Common myeloid progenitor, CD34-positive (primary cell): ENCODE measurements at regions not wholly inside any gene's neighbourhood (a gene's known extent, or its start where the extent isn't known, plus 50 kb on each side); places are given as distances from the start of the nearest gene placed in this dataset.

Experiments
- CTCF ChIA-PET: fragments of 350-600 bp; sonication (Branson Sonifier 250); formaldehyde crosslinking; loops from one replicate; lab custom pipeline; 2021; ENCODE audit warnings: antibody characterized with exemption; lab: Charles Lee
- POLR2A ChIA-PET: fragments of 350-600 bp; sonication (Branson Sonifier 250); formaldehyde crosslinking; loops from one replicate; lab custom pipeline; 2021; ENCODE audit warnings: antibody characterized with exemption; lab: Charles Lee
- DNase-seq, 3 donors: peaks; one replicate each; pipeline versions ENCODE4 v3.0.0 to v3.0.0-alpha.2; 2013
- H3K27ac ChIP-seq, 2 experiments: 1 replicate in 1 of 2; 2 replicates in 1 of 2; pipeline ENCODE4 v1.7.0; 2013; ENCODE audit warnings: inconsistent platforms in 2 of 2, low read length in 2 of 2, mild to moderate bottlenecking in 2 of 2, low read depth in 1 of 2, moderate library complexity in 1 of 2; ENCODE audit not compliant: severe bottlenecking in 2 of 2, insufficient read depth in 1 of 2, poor library complexity in 1 of 2
- H3K27me3 ChIP-seq, 5 experiments: replicated peaks in 2 of 5; 1 replicate in 3 of 5; 2 replicates in 2 of 5; pipeline versions ENCODE4 v1.6.1 to v1.7.0; 2013; ENCODE audit warnings: low read length in 4 of 5, mild to moderate bottlenecking in 2 of 5, moderate library complexity in 2 of 5, inconsistent platforms in 1 of 5; ENCODE audit not compliant: insufficient read depth in 5 of 5, control insufficient read depth in 4 of 5
- H3K36me3 ChIP-seq, 4 experiments: 1 replicate in 2 of 4; 2 replicates in 2 of 4; pipeline versions ENCODE4 v1.6.1 to v1.7.0; 2013; ENCODE audit warnings: low read length in 3 of 4, control low read depth in 1 of 4, mild to moderate bottlenecking in 1 of 4; ENCODE audit not compliant: control insufficient read depth in 4 of 4, insufficient read depth in 4 of 4
- H3K4me1 ChIP-seq, 4 experiments: 1 replicate in 3 of 4; 2 replicates in 1 of 4; pipeline versions ENCODE4 v1.6.1 to v1.7.1; 2013; ENCODE audit warnings: low read length in 3 of 4, mild to moderate bottlenecking in 3 of 4, control low read depth in 1 of 4, inconsistent platforms in 1 of 4, moderate library complexity in 1 of 4; ENCODE audit not compliant: control insufficient read depth in 4 of 4, insufficient read depth in 4 of 4; ENCODE audit errors: control extremely low read depth in 1 of 4
- H3K4me3 ChIP-seq, 7 experiments: 1 replicate in 4 of 7; 2 replicates in 3 of 7; pipeline versions ENCODE4 v1.5.1 to v1.7.0; 2013; ENCODE audit warnings: mild to moderate bottlenecking in 7 of 7, low read length in 6 of 7, moderate library complexity in 6 of 7, inconsistent platforms in 2 of 7, low read depth in 2 of 7, control low read depth in 1 of 7; ENCODE audit not compliant: insufficient read depth in 4 of 7, control insufficient read depth in 1 of 7; ENCODE audit errors: extremely low read depth in 1 of 7
- H3K9me3 ChIP-seq, 5 experiments: 1 replicate in 4 of 5; 2 replicates in 1 of 5; pipeline versions ENCODE4 v1.6.1 to v1.7.1; 2013; ENCODE audit warnings: low read length in 4 of 5, mild to moderate bottlenecking in 2 of 5, inconsistent platforms in 1 of 5, low read depth in 1 of 5, moderate library complexity in 1 of 5; ENCODE audit not compliant: control insufficient read depth in 4 of 5, insufficient read depth in 2 of 5; ENCODE audit errors: control extremely low read depth in 1 of 5
- WGBS: methylation state at CpG from one replicate; pipeline ENCODE4 v1.1.5; 2013; ENCODE audit not compliant: insufficient coverage; 5-methylcytosine and 5-hydroxymethylcytosine counted together

- H3K27me3 ChIP-seq: no peaks in the 10 kb centered on the region
- H3K27ac ChIP-seq: no peak overlapping the region
- H3K4me1 ChIP-seq: no peaks in the 10 kb centered on the region
- no peaks in the 10 kb centered on the region for H3K36me3 ChIP-seq
- no peaks in the 10 kb centered on the region for H3K9me3 ChIP-seq
- CTCF ChIA-PET: no interaction called here
- POLR2A ChIA-PET: no interaction called here
- H3K4me3 ChIP-seq: no peak overlapping the region
- 97% methylated on average over 6 of the region's 6 CpGs for WGBS
- DNase-seq: no peak
Observed at GRCh38 chr2:57740891-57741290, 305.7 kb upstream of the VRK2 start.

DNA sequence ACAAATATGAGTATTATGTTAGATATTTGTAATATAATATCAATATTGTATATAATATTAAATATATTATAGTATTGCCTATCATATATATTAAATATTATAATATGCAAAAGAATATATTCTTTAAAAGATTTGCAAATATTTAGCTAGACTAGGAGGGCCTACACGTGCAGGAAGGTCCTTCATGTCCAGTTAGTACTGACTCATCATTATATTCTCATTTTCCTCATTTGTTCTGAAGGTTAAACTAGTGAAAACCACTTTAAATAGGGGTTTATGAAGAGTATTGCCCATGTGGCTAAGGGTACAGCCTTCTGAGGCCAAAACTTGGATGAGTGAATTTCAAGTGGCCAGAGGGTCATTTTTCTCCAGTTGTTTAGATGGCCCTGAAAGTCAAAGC is 293.0 kb upstream of the VRK2 start:
- H3K4me3 ChIP-seq: no peak overlapping the region
- no CpG with 5 or more reads among the region's 1 CpG for WGBS
- no peaks in the 10 kb centered on the region for H3K9me3 ChIP-seq
- H3K36me3 ChIP-seq: no peaks in the 10 kb centered on the region
- ChIA-PET POLR2A (no interaction called here), CTCF (no interaction called here)
- no peaks in the 10 kb centered on the region for H3K27me3 ChIP-seq
- no peaks in the 10 kb centered on the region for H3K4me1 ChIP-seq
- DNase-seq: no peak
- H3K27ac ChIP-seq: no peak overlapping the region

GRCh38 chr2:57758686-57759085 is 287.9 kb upstream of the VRK2 start:
- Histone ChIP-seq H3K9me3 (no peaks in the 10 kb centered on the region), H3K4me3 (no peak overlapping the region), H3K27ac (no peak overlapping the region), H3K36me3 (no peaks in the 10 kb centered on the region), H3K4me1 (peaks cover 0 to 11% (median 5%) of the 10 kb centered on the region in 4 experiments), H3K27me3 (no peaks in the 10 kb centered on the region)
- no CpG with 5 or more reads among the region's 2 CpGs for whole genome bisulfite sequencing
- no peak for DNase-seq
- CTCF ChIA-PET: interaction anchor here (0.5 to 1.8 kb wide), 5 partner anchors 10 to 689 kb away, joined by 3 to 9 read pairs (median 4); no protein-coding TSS in a partner anchor
- POLR2A ChIA-PET: no interaction called here

DNA sequence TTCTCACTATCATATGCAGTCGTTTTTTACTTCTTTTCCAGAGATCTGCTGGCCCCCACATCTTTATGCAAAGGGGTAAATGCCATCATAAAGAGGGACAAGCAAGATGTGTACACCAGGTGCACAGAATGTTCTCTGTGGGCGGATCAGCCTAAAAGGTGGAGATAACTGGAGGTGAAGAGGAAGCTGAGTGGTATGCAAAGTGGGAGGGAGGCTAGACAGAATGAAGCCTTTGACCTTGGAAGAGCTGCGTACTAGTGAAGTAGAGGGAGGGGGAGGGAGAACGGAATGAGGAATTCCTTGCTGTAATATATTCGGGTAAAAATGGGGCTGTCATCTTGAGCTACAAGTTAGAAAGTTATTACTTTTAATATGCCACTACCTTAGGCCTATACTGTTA is 287.5 kb upstream of the VRK2 start:
- H3K27me3 ChIP-seq: no peaks in the 10 kb centered on the region
- H3K4me3 ChIP-seq: no peak overlapping the region
- DNase-seq: no peak
- ChIA-PET POLR2A (no interaction called here), CTCF (interaction anchor here (0.5 to 1.8 kb wide), 6 partner anchors 10 to 689 kb away, joined by 3 to 9 read pairs (median 4); no protein-coding TSS in a partner anchor)
- H3K27ac ChIP-seq: no peak overlapping the region
- peaks cover 0 to 11% (median 5%) of the 10 kb centered on the region in 4 experiments for H3K4me1 ChIP-seq
- no peaks in the 10 kb centered on the region for H3K9me3 ChIP-seq
- 78% methylated on average over 3 of the region's 5 CpGs for WGBS
- no peaks in the 10 kb centered on the region for H3K36me3 ChIP-seq

DNA sequence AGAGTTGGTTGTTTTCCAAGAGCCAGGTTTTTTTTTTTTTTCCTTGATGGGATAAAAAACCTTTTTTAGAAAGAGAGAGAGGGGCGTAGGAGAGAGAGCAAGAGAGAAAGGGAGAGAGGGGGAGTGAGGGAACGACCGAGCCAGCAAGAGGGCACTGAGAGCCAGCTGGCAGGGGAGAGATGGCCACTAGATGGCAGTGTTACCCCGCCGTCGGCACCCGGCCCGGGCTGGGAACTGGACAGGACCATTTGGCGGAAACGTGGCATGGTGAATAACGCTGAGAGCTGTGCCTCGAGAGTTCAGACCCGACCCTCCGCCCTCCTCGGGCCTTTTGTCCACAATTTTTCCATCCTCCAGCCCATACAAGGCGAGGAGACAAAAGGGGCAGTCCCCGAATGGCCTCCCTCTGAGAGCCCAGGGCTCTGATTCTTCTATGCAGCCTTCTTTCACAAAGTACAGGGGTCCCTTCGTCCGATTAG is 286.7 kb upstream of the VRK2 start:
- under 1% methylated on average over 12 of the region's 19 CpGs for WGBS
- H3K9me3 ChIP-seq: no peaks in the 10 kb centered on the region
- POLR2A ChIA-PET: no interaction called here
- no peaks in the 10 kb centered on the region for H3K27me3 ChIP-seq
- H3K4me1 ChIP-seq: peaks cover 0 to 11% (median 5%) of the 10 kb centered on the region in 4 experiments
- CTCF ChIA-PET: interaction anchor here (0.6 to 1.8 kb wide), 7 partner anchors 11 to 690 kb away, joined by 3 to 9 read pairs (median 4); no protein-coding TSS in a partner anchor
- H3K4me3 ChIP-seq: peak overlapping the region; percentile 52 to 80 (median 73)
- DNase-seq: peak; percentile 68 to 79 (median 79)
- H3K27ac ChIP-seq: peak overlapping the region in 1 of 2 experiments; percentile 31
- H3K36me3 ChIP-seq: no peaks in the 10 kb centered on the region

- H3K4me3 ChIP-seq: peak overlapping the region in 6 of 7 experiments; percentile 65 to 80 (median 74)
- H3K27me3 ChIP-seq: no peaks in the 10 kb centered on the region
- H3K9me3 ChIP-seq: no peaks in the 10 kb centered on the region
- peak; percentile 17 to 77 (median 71) for DNase-seq
- ChIA-PET CTCF (interaction anchor here (1.0 to 1.8 kb wide), 5 partner anchors 11 to 690 kb away, joined by 3 to 9 read pairs (median 4); no protein-coding TSS in a partner anchor), POLR2A (no interaction called here)
- 36% methylated on average over 3 of the region's 4 CpGs for WGBS
- H3K36me3 ChIP-seq: no peaks in the 10 kb centered on the region
- peak overlapping the region in 1 of 2 experiments; percentile 31 for H3K27ac ChIP-seq
- peaks cover 0 to 11% (median 5%) of the 10 kb centered on the region in 4 experiments for H3K4me1 ChIP-seq
Observed at GRCh38 chr2:57760381-57760801, 286.2 kb upstream of the VRK2 start.

- Histone ChIP-seq H3K27me3 (no peaks in the 10 kb centered on the region), H3K9me3 (no peaks in the 10 kb centered on the region), H3K27ac (no peak overlapping the region), H3K4me1 (no peaks in the 10 kb centered on the region), H3K36me3 (no peaks in the 10 kb centered on the region), H3K4me3 (no peak overlapping the region)
- 83% methylated on average over 2 of the region's 2 CpGs for WGBS
- ChIA-PET POLR2A (no interaction called here), CTCF (no interaction called here)
- DNase-seq: peak; percentile 15 to 58 (median 31)
Observed at GRCh38 chr2:57776916-57777315, 269.7 kb upstream of the VRK2 start.
